H1 (cell line): ENCODE measurements at regions not wholly inside any gene's neighbourhood (a gene's known extent, or its start where the extent isn't known, plus 50 kb on each side); places are given as distances from the start of the nearest gene placed in this dataset.

Experiments
- CTCF ChIA-PET: fragments of 300-600 bp; sonication (Branson Sonifier 250); formaldehyde crosslinking; loops from one replicate; lab custom pipeline; 2021; ENCODE audit not compliant: partially characterized antibody; lab: Charles Lee
- POLR2A ChIA-PET: fragments of 300-600 bp; sonication (Branson Sonifier 250); formaldehyde crosslinking; loops from one replicate; lab custom pipeline; 2021; ENCODE audit warnings: inconsistent platforms; ENCODE audit not compliant: partially characterized antibody; lab: Charles Lee
- DNase-seq, 2 experiments: peaks; one replicate each; pipeline versions ENCODE4 v3.0.0 to v3.0.0-alpha.2; 2010 to 2022; ENCODE audit warnings: low spot score in 2 of 2, low read depth in 1 of 2, mixed read lengths in 1 of 2
- FAIRE-seq: peaks from 2 replicates; lab custom pipeline; 2011; peaks lifted over from hg19 to GRCh38; lab: Jason Lieb, UNC
- H2AFZ ChIP-seq: 2 replicates; pipeline ENCODE4 v1.8.1; 2012; ENCODE audit warnings: low read length, inconsistent platforms
- H2AK5ac ChIP-seq: 2 replicates; pipeline ENCODE4 v1.6.1; 2013; ENCODE audit warnings: low read depth, low read length
- H2BK120ac ChIP-seq: replicated peaks from 2 replicates; pipeline ENCODE3; 2013; ENCODE audit warnings: low read depth, low read length, inconsistent platforms
- H2BK12ac ChIP-seq: 2 replicates; pipeline ENCODE4 v1.6.1; 2013; ENCODE audit warnings: low read depth, low read length
- H2BK15ac ChIP-seq: 2 replicates; pipeline ENCODE4 v1.6.1; 2013; ENCODE audit warnings: low read length
- H2BK20ac ChIP-seq: 2 replicates; pipeline ENCODE4 v1.6.1; 2013; ENCODE audit warnings: low read length
- H2BK5ac ChIP-seq: 2 replicates; pipeline ENCODE4 v1.6.1; 2013; ENCODE audit warnings: low read depth, low read length
- H3K14ac ChIP-seq: 2 replicates; pipeline ENCODE4 v1.6.1; 2013; ENCODE audit warnings: inconsistent platforms; ENCODE audit not compliant: insufficient read length
- H3K18ac ChIP-seq: 2 replicates; pipeline ENCODE4 v1.6.1; 2013; ENCODE audit warnings: low read length; ENCODE audit errors: extremely low read depth
- H3K23ac ChIP-seq: 2 replicates; pipeline ENCODE4 v1.6.1; 2013; ENCODE audit warnings: inconsistent platforms; ENCODE audit not compliant: insufficient read length
- H3K23me2 ChIP-seq: 2 replicates; pipeline ENCODE4 v1.6.1; 2013; ENCODE audit warnings: low read depth, low read length
- H3K27ac ChIP-seq: 2 replicates; pipeline ENCODE4 v1.6.1; 2011; ENCODE audit warnings: low read depth, low read length, inconsistent platforms
- H3K27me3 ChIP-seq, 4 experiments: replicated peaks in 1 of 4; 1 replicate in 1 of 4; 2 replicates in 3 of 4; pipeline versions ENCODE4 v1.6.1 to v1.8.1; 2011 to 2013; ENCODE audit warnings: low read length in 3 of 4, mild to moderate bottlenecking in 3 of 4, inconsistent platforms in 2 of 4, mixed read lengths in 2 of 4, moderate library complexity in 1 of 4; ENCODE audit not compliant: control insufficient read depth in 3 of 4, insufficient read depth in 3 of 4; ENCODE audit errors: extremely low read depth in 1 of 4
- H3K36me3 ChIP-seq, 4 experiments: 2 replicates each; pipeline versions ENCODE4 v1.6.1 to v1.8.1; 2011 to 2013; ENCODE audit warnings: mild to moderate bottlenecking in 4 of 4, low read length in 3 of 4, moderate library complexity in 2 of 4, control low read depth in 1 of 4, inconsistent platforms in 1 of 4; ENCODE audit not compliant: insufficient read depth in 4 of 4, control insufficient read depth in 2 of 4
- H3K4ac ChIP-seq: replicated peaks from 2 replicates; pipeline ENCODE3; 2013; ENCODE audit warnings: low read length, low read depth, mixed read lengths, inconsistent platforms; ENCODE audit not compliant: insufficient read length
- H3K4me1 ChIP-seq, 4 experiments: replicated peaks in 1 of 4; 1 replicate in 1 of 4; 2 replicates in 3 of 4; pipeline versions ENCODE4 v1.6.1 to v1.8.1; 2011 to 2013; ENCODE audit warnings: low read length in 3 of 4, inconsistent platforms in 2 of 4, mixed read lengths in 1 of 4; ENCODE audit not compliant: insufficient read depth in 4 of 4, control insufficient read depth in 3 of 4
- H3K4me2 ChIP-seq, 2 experiments: 2 replicates each; pipeline versions ENCODE4 v1.6.1 to v1.8.1; 2011 to 2013; ENCODE audit warnings: low read depth in 2 of 2, low read length in 2 of 2, control low read depth in 1 of 2, inconsistent platforms in 1 of 2, mild to moderate bottlenecking in 1 of 2; ENCODE audit not compliant: insufficient read depth in 1 of 2
- H3K4me3 ChIP-seq, 4 experiments: fragments of 200-600, 300-600 bp in 1 of 4; sonication (generic), shearing (Covaris generic), sonication (Bioruptor Twin) in 1 of 4; 2 replicates each; pipeline versions ENCODE4 v1.5.1 to v1.8.1; 2011 to 2016; ENCODE audit warnings: low read length in 4 of 4, low read depth in 3 of 4, control low read depth in 2 of 4, inconsistent platforms in 2 of 4, mild to moderate bottlenecking in 2 of 4, mixed read lengths in 1 of 4, moderate library complexity in 1 of 4; ENCODE audit not compliant: insufficient read depth in 2 of 4; ENCODE audit errors: extremely low read depth in 1 of 4
- H3K56ac ChIP-seq: replicated peaks from 2 replicates; pipeline ENCODE3; 2013; ENCODE audit warnings: low read depth, mild to moderate bottlenecking, mixed read lengths, low read length, inconsistent platforms; ENCODE audit not compliant: insufficient read length
- H3K79me1 ChIP-seq: 2 replicates; pipeline ENCODE4 v1.6.1; 2013; ENCODE audit warnings: low read depth, low read length, control low read depth
- H3K79me2 ChIP-seq, 2 experiments: 2 replicates each; pipeline versions ENCODE4 v1.6.1 to v1.8.1; 2012 to 2013; ENCODE audit warnings: low read length in 2 of 2, mild to moderate bottlenecking in 2 of 2, inconsistent platforms in 1 of 2; ENCODE audit not compliant: insufficient read depth in 2 of 2, control insufficient read depth in 1 of 2
- H3K9ac ChIP-seq, 4 experiments: replicated peaks in 1 of 4; 1 replicate in 1 of 4; 2 replicates in 3 of 4; pipeline versions ENCODE4 v1.6.1 to v1.8.1; 2011 to 2013; ENCODE audit warnings: low read depth in 3 of 4, low read length in 3 of 4, control low read depth in 2 of 4, mild to moderate bottlenecking in 2 of 4, moderate library complexity in 2 of 4, inconsistent platforms in 1 of 4; ENCODE audit errors: extremely low read depth in 1 of 4
- H3K9me3 ChIP-seq, 2 experiments: 2 replicates each; pipeline versions ENCODE4 v1.6.1 to v1.8.1; 2012 to 2013; ENCODE audit warnings: mild to moderate bottlenecking in 2 of 2, moderate library complexity in 2 of 2, control low read depth in 1 of 2, inconsistent platforms in 1 of 2, low read depth in 1 of 2, low read length in 1 of 2, mixed read lengths in 1 of 2; ENCODE audit not compliant: insufficient read depth in 2 of 2
- H4K20me1 ChIP-seq, 2 experiments: replicated peaks in 1 of 2; 2 replicates each; pipeline versions ENCODE3 to v1.8.1; 2011 to 2013; ENCODE audit warnings: inconsistent platforms in 2 of 2, low read length in 2 of 2, mild to moderate bottlenecking in 1 of 2; ENCODE audit not compliant: insufficient read depth in 2 of 2, control insufficient read depth in 1 of 2
- H4K5ac ChIP-seq: 2 replicates; pipeline ENCODE4 v1.6.1; 2013; ENCODE audit warnings: low read length, low read depth, mixed read lengths, inconsistent platforms; ENCODE audit not compliant: insufficient read length
- H4K8ac ChIP-seq: 2 replicates; pipeline ENCODE4 v1.8.0; 2013; ENCODE audit warnings: mild to moderate bottlenecking, moderate library complexity, low read length, inconsistent platforms; ENCODE audit not compliant: insufficient read depth; ENCODE audit errors: extremely low read depth
- H4K91ac ChIP-seq: replicated peaks from 2 replicates; pipeline ENCODE3; 2013; ENCODE audit warnings: low read length, mixed read lengths, inconsistent platforms; ENCODE audit not compliant: insufficient read length
- BACH1 ChIP-seq: IDR thresholded peaks from 2 replicates; pipeline ENCODE4 v1.6.1; 2012; ENCODE audit warnings: low read length, improper control_type of control experiment
- CEBPB ChIP-seq: IDR thresholded peaks from 2 replicates; pipeline ENCODE4 v1.6.1; 2012; ENCODE audit warnings: low read depth, low read length
- EGR1 ChIP-seq: IDR thresholded peaks from 2 replicates; pipeline ENCODE4 v1.6.1; 2011; ENCODE audit warnings: low read depth, low read length, borderline replicate concordance
- EZH2 ChIP-seq: fragments of 200-600 bp; sonication (generic); IDR thresholded peaks from 2 replicates; pipeline ENCODE4 v1.7.1; 2012; ENCODE audit warnings: low read depth, mild to moderate bottlenecking, moderate library complexity, low read length, inconsistent platforms; ENCODE audit not compliant: severe bottlenecking
- POLR2A ChIP-seq, 2 experiments: IDR thresholded peaks; 1 replicate in 1 of 2; 2 replicates in 1 of 2; pipeline ENCODE4 v1.6.1; 2011; ENCODE audit warnings: low read depth in 2 of 2, low read length in 2 of 2, mild to moderate bottlenecking in 2 of 2; ENCODE audit errors: control extremely low read depth in 1 of 2
- RAD21 ChIP-seq, 2 experiments: IDR thresholded peaks in 1 of 2; conservative IDR thresholded peaks in 1 of 2; 2 replicates each; pipeline ENCODE4 v1.6.1; 2011; ENCODE audit warnings: low read depth in 2 of 2, low read length in 2 of 2, improper control_type of control experiment in 1 of 2, inconsistent platforms in 1 of 2, mild to moderate bottlenecking in 1 of 2, moderate library complexity in 1 of 2
- SAP30 ChIP-seq: fragments of 300-600 bp; sonication (generic); IDR thresholded peaks from 2 replicates; pipeline ENCODE4 v1.7.1; 2012; ENCODE audit warnings: low read length, moderate library complexity, mild to moderate bottlenecking, inconsistent platforms; ENCODE audit not compliant: insufficient read depth, insufficient replicate concordance
- SP4 ChIP-seq: IDR thresholded peaks from 2 replicates; pipeline ENCODE4 v1.6.1; 2012; ENCODE audit warnings: low read length, inconsistent platforms
- TAF1 ChIP-seq: IDR thresholded peaks from 2 replicates; pipeline ENCODE4 v1.6.1; 2011; ENCODE audit warnings: mild to moderate bottlenecking, low read depth, low read length
- WGBS, 2 experiments: shearing (Covaris generic) in 1 of 2; methylation state at CpG; one replicate each; pipeline versions ENCODE4 v1.1.6 to v1.1.7; 2013 to 2015; ENCODE audit warnings: low lambda C conversion rate in 2 of 2, mixed read lengths in 2 of 2, inconsistent platforms in 1 of 2, low coverage in 1 of 2, missing lambda C conversion rate in 1 of 2; ENCODE audit not compliant: insufficient replicate concordance in 2 of 2, insufficient coverage in 1 of 2, insufficient read length in 1 of 2; ENCODE audit errors: extremely low coverage in 1 of 2, missing lambda C conversion rate in 1 of 2; 5-methylcytosine and 5-hydroxymethylcytosine counted together
- TF ChIP-seq, protein P1 (sequence below): IDR thresholded peaks from 2 replicates; pipeline ENCODE4 v1.6.1; 2012; ENCODE audit warnings: inconsistent platforms
- TF ChIP-seq, protein P2 (sequence below): IDR thresholded peaks from 2 replicates; pipeline ENCODE4 v1.6.1; 2012; ENCODE audit warnings: low read length, inconsistent platforms

DNA sequence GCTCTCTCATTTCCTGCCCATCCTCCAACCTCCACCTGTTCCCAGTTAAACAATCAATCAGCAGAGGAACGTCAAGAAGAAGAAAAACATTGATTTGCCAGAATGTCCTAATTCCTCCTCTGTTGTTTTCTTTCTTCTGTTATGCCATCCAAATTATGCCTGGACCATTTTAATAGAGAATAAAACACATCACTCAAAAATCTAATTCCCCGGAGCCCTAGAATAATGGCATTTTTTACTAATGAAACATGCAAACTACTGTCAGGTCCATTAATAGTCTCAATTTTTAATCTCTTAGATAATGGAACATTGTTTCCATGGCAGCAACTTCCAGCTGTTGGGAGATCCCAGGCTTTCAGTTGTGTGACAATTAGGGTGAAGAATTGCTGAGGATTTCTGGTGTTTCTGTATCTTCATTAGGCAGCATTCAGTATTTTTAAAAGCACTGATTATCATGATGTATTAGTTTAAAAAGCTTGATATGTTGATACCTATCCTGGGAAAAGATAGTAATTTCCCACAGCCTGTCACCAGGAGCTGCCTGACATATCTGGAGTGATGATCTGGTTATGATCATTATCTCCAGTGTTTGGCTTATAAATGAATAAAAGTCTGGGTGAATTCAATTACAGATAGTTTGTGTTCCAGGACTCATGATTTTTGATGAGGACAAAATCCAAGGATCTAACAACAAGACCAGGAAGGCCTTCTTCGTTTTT is 209.8 kb downstream of the TPBG start:
- H4K20me1 ChIP-seq: no peaks in the 10 kb centered on the region
- H4K91ac ChIP-seq: no peak overlapping the region
- no peaks in the 10 kb centered on the region for H3K79me1 ChIP-seq
- H2AFZ ChIP-seq: no peak overlapping the region
- no peak overlapping the region for H3K4ac ChIP-seq
- H3K36me3 ChIP-seq: no peaks in the 10 kb centered on the region; a peak in 1 of 8 replicates
- H3K9me3 ChIP-seq: peaks cover 4 to 7% of the 10 kb centered on the region in 2 experiments; a peak in 3 of 4 replicates
- H3K23me2 ChIP-seq: no peaks in the 10 kb centered on the region; the same call in 1 of the 2 replicates
- no peak overlapping the region for H3K4me2 ChIP-seq
- no peak overlapping the region for H3K18ac ChIP-seq
- no peak overlapping the region for H3K14ac ChIP-seq
- H2BK15ac ChIP-seq: no peak overlapping the region
- ChIA-PET POLR2A (no interaction called here), CTCF (no interaction called here)
- WGBS, 2 experiments: 86% methylated on average over 3 of the region's 3 CpGs; no CpG with 5 or more reads in 1 of the 2 experiments
- H4K8ac ChIP-seq: no peak overlapping the region
- H2BK5ac ChIP-seq: no peak overlapping the region
- no peak overlapping the region for H2AK5ac ChIP-seq
- no peak overlapping the region for H3K4me3 ChIP-seq
- no peak overlapping the region for H2BK20ac ChIP-seq
- H3K4me1 ChIP-seq: peaks cover 0 to 2% (median 0%) of the 10 kb centered on the region in 4 experiments; a peak in 1 of 7 replicates
- FAIRE-seq (no peak), DNase-seq (no peak)
- H3K27ac ChIP-seq: no peak overlapping the region
- no peaks in the 10 kb centered on the region for H3K27me3 ChIP-seq
- H3K9ac ChIP-seq: no peak overlapping the region
- H4K5ac ChIP-seq: no peak overlapping the region
- no peak overlapping the region for H3K56ac ChIP-seq
- no peak overlapping the region for H3K23ac ChIP-seq
- H3K79me2 ChIP-seq: no peaks in the 10 kb centered on the region
- no peak overlapping the region for H2BK120ac ChIP-seq
- H2BK12ac ChIP-seq: no peak overlapping the region
- TF ChIP-seq SP4 (no peak), EZH2 (no peak), EGR1 (no peak), TAF1 (no peak), POLR2A (IDR thresholded peaks at IDR 0.05; ENCODE audit: control extremely low read depth in 1 of 2, low read depth in 2 of 2, low read length in 2 of 2) (no peak), RAD21 (IDR thresholded peaks at IDR 0.05 in 1 of 2, conservative IDR thresholded peaks at IDR 0.05 in 1 of 2; ENCODE audit: low read depth in 2 of 2, low read length in 2 of 2) (no peak), BACH1 (no peak), CEBPB (no peak), SAP30 (no peak)
- TF ChIP-seq, protein P1, sequence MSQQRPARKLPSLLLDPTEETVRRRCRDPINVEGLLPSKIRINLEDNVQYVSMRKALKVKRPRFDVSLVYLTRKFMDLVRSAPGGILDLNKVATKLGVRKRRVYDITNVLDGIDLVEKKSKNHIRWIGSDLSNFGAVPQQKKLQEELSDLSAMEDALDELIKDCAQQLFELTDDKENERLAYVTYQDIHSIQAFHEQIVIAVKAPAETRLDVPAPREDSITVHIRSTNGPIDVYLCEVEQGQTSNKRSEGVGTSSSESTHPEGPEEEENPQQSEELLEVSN: no peak
- TF ChIP-seq, protein P2, sequence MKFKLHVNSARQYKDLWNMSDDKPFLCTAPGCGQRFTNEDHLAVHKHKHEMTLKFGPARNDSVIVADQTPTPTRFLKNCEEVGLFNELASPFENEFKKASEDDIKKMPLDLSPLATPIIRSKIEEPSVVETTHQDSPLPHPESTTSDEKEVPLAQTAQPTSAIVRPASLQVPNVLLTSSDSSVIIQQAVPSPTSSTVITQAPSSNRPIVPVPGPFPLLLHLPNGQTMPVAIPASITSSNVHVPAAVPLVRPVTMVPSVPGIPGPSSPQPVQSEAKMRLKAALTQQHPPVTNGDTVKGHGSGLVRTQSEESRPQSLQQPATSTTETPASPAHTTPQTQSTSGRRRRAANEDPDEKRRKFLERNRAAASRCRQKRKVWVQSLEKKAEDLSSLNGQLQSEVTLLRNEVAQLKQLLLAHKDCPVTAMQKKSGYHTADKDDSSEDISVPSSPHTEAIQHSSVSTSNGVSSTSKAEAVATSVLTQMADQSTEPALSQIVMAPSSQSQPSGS: no peak
